GM21423 (cell line): ENCODE measurements at regions not wholly inside any gene's neighbourhood (a gene's known extent, or its start where the extent isn't known, plus 50 kb on each side); places are given as distances from the start of the nearest gene placed in this dataset.
"Not testable (repeated sequence)": the region's sequence is repeated elsewhere in the genome, so short reads cannot be mapped to it uniquely, and the experiment has no call there.

Experiments used
- ATAC-seq: cut with Tn5 transposase; IDR thresholded peaks from one replicate; pipeline ENCODE4 v1.9.1; 2021; ENCODE audit warnings: mild to moderate bottlenecking, moderate library complexity; ENCODE audit not compliant: unreplicated experiment

DNA sequence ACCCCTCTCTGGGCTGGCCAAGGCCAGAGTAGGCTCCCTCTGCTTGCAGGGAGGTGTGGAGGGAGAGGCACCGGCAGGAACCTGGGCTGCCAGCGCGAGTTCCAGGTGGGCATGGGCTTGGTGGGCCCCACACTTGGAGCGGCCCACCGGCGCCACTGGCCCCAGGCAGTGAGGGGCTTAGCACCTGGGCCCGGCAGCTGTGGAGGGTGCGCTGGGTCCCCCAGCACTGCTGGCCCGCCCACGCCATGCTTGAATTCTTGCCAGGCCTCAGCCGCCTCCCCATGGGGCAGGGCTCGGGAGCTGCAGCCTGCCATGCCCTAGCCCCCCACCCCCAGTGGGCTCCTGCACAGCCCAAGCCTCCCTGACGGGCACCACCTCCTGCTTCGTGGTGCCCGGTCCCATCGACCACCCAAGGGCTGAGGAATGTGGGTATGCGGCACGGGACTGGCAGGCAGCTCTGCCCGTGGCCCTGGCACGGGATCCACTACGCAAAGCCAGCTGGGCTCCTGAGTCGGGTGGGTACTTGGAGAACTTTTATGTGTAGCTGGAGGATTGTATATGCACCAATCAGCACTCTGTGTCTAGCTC is 1648.0 kb downstream of the OLFM4 start:
- ATAC-seq = no peak

DNA sequence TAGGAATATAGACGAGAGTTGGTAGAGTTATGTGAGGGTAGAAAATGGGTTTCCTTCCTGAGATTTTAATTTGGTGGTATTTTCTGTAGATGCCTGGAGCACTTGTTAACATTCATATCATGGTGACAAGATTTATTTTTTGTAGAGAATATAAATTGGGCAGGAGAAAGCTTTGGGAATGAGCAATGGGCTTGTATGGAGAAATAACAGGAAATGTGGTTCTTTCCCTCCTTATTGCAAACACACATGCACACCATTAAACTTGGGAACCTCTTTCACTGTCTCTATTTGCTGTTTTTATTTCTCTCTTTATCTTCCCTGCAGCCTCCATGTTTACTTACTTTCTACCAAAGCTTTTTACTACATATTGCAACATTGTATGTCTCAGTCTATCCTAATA is 1653.6 kb downstream of the OLFM4 start:
- no peak for ATAC-seq

DNA sequence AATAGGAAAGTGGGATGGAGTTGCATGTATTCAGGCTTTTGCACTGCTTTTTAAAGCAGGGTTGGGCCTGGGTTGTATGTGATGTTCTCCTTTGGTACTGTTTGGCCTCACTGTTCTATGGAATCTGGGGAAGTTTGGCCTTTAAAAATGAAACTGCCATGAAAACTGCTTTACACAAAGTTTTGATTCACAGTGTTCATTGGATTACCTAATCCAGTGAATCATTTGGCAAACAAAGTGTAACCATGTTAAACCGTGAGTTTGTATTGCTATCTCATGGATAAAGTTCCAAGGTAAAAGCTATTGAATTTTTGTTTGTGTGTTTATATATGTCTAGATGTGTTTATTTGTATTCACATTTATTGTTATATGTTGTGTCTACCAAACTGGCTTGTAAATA is 1658.6 kb downstream of the OLFM4 start:
- ATAC-seq = no peak

DNA sequence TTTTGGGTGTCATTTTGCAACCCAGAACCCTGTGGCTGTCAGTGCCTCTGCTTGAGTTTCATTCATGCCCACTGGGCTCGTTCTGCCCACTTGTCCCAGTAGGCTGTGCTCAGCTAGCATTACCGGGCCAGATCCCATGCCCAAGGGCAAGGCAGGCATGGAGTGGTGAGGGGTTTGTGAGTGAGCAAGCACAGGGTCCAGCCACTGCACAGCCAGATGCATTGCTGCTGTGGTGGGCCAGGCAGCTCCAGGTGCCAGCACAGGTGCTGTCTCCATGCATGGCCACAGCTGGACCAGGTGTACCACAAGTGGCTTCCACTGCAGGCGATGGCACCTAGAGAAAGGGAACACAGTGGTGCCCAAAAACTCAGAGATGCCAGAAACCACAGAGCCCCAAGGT is 1671.2 kb downstream of the OLFM4 start:
- ATAC-seq = no peak

DNA sequence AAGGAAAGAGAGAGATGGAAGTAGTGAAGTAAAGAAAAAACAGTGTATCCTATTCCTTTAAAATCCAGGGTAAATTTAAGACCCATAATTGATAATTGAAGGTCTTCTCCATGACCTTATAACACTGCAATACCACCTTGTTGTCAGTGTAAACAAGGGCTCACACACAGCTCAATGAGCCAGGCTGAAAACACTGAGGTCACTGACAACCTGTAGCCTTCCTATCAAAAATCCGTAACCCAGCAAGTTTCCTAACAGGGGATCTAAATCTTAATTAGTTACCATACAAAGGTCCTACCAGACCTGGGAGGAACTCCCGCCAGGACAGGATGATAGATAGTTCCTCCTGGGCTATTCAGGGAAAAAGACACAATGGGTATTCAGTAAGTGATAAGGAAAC is 1677.1 kb downstream of the OLFM4 start:
- no peak for ATAC-seq

DNA sequence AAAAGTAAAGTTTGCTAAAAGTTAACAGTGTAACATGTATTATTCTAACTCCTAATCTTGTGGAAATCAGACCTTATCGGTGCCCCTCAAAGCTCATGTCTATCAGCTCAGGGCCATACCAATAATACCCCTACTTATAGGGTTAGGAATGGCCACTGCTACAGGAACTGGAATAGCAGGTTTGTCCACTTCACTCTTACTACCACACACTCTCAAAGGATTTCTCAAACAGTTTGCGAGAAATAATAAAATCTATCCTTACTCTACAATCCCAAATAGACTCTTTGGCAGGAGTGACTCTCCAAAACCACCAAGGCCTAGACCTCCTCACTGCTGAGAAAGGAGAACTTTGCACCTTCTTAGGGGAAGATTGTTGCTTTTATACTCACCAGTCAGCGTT is 1677.7 kb downstream of the OLFM4 start:
- ATAC-seq = no peak

DNA sequence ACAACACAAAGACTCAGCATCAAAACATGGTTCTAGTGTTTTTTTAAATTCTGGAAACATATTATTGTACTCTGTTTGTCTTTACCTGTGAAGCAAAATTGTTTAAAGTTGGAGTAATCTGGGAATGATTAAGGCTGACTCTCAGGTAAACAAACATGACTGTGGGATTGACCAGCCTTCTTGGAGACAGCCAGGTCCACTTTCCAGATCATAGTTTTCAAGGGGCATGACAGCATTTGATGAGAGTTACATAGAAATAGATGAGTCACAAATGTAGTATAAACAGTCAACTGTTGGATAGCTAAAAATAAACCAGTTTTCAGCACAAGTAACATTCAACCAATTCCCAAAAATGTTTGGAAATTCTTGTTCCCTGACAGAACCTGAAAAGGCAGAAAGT is 1680.9 kb downstream of the OLFM4 start:
- ATAC-seq = no peak

DNA sequence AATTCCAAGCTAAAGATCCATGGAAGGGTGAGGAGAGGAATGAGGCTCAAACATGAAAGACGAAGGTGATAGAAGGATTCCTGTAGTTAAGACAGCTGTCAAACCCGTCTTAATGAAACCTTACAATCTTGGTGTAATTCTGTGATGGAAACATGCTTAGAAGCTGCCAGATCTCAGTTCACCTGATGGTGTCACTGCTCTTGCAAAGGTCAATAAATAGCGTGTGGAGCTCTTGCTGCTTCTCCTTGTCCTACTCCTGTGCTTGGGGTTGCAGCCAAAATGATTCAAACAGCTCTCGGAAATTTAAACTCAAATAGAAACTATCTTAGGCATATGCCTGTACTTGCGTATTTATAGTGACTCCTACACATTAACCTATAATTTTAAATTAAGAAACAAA is 1705.0 kb downstream of the OLFM4 start:
- ATAC-seq = no peak

DNA sequence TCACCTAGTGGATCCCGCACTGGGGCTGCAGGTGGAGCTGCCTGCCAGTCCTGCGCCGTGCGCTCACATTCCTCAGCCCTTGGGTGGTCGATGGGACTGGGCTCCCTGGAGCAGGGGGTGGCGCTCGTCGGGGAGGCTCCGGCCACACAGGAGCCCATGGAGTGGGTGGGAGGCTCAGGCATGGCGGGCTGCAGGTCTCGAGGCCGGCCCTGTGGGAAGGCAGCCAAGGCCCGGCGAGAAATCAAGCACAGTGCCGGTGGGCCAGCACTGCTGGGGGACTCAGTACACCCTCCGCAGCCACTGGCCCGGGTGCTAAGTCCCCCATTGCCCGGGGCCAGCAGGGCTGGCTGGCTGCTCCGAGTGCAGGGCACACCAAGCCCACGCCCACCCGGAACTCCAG is 1708.6 kb downstream of the OLFM4 start:
- not testable (repeated sequence) for ATAC-seq

DNA sequence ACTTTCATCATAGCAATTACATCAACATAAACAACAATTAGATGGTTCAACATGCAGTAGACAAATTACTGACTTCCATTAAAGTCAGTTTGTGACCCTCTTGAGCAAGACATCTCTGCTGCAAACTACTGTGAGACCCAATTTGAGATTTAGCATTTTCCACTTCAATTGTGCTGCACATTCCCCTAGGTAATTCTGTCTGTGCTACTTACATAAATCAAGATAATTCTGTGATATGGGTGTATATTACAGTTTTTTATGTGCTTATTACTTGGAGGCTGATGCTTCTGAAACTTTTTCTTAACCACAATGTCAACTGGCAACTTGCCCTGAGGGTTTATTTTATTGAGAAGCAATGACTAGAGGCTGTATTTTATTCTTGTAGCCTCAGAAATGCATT is 1714.4 kb downstream of the OLFM4 start:
- ATAC-seq = no peak

DNA sequence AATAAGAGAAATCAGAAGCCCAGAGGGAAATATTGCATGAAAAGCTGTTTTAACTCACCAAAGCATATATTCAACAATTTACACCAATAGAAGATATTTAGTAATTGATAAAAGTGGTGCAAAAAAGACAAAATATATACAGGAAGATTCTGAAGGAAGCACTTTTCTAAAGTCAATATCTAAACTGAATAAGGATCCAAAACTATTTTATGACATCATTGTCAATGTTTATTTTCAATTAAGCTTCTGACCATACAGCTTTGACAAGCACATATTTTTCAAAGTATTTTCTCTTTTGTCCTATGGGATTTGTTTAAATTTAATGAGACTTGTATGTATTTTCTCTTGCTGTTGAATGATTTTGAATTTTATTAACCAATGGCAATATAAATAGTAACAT is 1716.1 kb downstream of the OLFM4 start:
- ATAC-seq = no peak

DNA sequence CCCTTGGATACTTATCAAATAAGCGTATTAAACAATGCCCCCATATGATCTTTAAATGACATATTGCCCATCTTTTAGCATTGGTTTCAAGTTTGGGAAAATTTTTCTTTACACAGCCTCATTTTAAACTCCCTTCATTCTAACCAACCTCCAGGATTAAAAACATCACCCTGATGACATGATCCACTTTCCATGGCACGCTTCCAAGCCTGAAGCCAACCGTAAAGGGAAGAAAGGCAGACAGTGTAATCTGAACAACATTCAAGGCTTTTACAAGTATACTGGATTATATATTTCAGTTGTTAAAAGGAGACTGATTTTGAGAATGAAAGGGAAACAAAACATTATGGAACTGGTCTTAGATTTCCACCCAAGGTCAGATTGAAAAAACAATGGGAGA is 1721.9 kb downstream of the OLFM4 start:
- no peak for ATAC-seq

DNA sequence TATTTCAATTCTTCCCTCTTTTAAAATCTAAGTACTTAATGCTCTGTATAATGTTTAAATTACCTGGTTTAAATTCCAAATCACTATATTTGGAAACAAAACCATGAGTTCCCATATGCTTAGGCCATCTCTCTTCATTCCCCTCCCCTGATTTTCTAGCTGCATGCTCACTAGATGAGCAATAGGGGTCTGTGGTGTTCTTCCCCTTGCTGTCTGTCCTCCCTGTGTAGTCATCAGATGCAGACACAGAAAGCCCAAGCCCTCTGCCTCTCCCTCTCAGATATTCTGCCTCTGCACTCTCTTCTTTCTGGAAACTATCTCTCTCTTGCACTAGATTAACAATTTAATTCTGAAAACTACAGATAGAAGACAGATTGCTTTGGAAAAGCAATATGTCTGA is 1730.2 kb downstream of the OLFM4 start:
- no peak for ATAC-seq

DNA sequence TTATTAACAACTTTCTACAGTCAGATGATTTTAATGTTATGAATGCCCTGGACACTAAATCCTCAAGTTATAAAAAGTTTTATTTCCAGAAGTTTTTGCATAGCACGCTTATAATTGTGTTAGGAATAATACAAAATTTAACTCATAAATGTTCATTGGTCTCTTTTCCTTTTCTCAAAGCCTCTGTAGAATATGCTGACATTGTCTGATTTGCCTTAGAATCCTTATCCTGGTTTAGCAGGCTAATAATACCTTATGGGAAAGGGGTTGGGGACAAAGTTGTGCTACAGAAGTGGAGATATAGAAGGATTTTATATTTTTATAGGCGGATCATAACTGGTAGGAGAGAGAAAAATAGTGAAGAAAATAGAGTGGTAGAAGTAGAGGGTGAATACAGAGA is 1739.6 kb downstream of the OLFM4 start:
- no peak for ATAC-seq

DNA sequence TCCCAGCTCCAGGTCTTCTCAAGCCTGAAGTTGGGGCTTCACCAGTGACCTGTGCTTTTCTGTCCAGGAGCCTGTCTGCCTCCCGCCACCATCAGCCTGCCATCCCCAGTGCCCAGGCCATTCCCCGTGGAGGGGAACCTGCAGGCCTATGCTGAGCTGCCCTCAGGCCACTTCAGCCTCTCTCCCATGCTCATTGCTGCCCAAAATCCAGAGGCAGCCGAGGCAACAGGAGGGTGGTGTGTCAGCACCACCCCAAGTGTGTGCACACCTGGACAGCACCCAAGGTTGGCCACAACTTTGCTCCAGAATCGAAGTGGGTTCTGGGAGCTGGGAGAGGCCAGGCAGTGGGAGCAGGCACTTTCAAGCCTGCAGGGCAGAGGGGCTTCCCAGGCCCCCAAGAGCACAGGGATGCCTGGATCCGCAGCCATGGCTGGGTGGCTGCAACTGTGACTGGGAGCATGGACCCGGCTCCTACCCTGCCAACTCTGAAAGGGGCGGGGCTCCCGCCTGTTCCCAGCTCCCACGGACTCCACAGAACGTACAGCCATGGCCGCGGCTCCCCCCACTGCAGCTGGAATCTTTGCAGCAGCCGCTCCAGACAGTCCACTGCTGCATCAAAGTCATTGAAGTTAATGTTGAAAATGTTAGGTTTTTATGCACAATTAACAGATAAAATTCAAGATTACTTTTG is 1747.0 kb downstream of the OLFM4 start:
- ATAC-seq = no peak

DNA sequence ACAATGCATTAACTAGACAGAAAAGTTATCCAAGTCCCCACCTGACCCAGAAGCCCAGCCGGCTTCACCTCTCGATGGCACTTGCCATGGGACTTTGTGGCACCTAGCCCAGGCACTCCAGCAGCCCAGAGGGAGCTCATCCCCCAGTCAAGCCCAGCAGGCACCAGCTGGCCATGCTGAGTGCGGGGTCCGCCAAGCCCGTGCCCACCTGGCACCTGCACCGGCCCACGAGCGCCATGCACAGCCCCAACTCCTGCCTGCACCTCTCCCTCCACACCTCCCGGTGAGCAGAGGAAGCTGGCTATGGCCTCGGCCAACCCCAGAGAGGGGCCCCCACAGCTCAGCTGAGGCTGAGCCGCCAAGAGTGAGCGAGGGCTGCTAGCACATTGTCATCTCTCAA is 1759.1 kb downstream of the OLFM4 start:
- ATAC-seq = no peak

DNA sequence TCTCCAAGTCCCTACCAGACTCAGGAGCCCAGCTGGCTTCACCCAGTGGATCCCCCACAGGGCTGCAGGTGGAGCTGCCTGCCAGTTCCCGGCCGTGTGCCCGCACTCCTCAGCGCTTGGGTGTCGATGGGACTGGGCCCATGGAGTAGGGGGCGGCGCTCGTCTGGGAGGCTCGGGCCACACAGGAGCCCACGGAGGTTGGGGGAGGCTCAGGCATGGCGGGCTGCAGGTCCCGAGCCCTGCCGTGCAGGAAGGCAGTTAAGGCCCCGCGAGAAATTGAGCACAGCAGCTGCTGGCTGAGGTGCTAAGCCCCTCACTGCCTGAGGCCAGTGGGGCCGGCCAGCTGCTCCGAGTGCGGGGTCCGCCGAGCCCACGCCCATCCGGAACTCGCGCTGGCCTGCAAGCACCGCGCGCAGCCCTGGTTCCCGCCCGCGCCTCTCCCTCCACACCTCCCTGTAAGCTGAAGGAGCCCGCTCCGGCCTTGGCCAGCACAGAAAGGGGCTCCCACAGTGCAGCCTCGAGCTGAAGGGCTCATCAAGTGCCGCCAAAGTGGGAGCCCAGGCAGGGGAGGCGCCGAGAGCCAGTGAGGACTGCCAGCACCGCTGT is 1771.1 kb downstream of the OLFM4 start:
- no peak for ATAC-seq

DNA sequence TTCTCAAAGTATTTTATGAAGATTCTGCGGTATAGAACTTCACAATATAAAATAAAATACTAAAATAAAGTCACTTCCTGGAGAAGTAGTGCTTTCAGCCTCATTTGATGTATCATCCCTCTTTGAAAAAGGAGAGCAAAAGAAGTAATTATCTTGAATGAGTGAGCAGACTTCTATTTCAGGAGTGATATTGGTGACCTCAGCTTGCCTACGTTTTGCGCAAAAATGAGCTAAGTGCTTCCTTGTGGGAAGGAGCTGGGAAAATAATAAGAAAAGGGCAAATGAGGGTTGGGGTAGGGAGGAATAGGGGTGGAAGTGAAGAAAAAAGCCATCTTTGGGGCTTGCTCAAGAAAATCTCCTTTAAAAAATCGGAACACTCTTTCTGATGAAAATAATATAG is 1773.6 kb downstream of the OLFM4 start:
- ATAC-seq = no peak

DNA sequence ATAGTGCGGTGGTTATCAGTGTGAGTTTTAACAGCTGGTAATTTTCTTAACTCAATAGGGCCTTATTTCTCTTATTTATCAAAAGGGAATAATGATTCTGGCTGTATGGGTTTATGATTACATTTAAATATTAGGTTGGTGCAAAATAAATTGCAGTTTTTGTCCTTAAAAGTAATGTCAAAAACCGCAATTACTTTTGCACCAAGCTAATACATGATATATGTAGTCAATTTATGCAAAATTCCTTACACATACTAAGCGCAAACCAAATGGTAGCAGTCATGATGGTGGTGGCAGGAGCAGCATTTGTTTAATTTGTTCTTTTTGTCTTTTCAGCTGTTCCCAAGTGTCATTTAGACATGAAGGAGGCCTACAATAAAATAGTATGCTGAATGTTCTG is 1777.1 kb downstream of the OLFM4 start:
- ATAC-seq = no peak

DNA sequence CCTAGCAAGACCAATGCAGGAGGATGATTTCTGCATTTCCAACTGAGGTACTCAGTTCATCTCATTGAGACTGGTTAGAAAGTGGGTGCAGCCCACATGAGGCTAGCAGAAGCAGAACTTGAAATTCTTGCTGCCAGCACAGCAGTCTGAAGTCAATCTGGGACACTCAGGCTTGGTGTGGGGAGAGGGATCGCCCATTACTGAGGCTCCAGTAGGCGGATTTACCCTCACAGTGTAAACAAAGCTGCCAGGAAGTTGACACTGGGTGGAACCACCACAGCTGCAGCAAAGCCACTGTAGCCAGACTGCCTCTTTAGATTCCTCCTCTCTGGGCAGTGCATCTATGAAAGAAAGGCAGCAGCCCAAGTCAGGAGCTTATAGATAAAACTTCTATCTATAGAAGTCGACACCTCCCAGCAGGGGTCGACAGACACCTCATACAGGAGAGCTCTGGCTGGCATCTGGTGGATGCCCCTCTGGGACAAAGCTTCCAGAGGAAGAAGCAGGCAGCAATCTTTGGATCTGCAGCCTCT is 1793.4 kb downstream of the OLFM4 start:
- ATAC-seq = not testable (repeated sequence)

DNA sequence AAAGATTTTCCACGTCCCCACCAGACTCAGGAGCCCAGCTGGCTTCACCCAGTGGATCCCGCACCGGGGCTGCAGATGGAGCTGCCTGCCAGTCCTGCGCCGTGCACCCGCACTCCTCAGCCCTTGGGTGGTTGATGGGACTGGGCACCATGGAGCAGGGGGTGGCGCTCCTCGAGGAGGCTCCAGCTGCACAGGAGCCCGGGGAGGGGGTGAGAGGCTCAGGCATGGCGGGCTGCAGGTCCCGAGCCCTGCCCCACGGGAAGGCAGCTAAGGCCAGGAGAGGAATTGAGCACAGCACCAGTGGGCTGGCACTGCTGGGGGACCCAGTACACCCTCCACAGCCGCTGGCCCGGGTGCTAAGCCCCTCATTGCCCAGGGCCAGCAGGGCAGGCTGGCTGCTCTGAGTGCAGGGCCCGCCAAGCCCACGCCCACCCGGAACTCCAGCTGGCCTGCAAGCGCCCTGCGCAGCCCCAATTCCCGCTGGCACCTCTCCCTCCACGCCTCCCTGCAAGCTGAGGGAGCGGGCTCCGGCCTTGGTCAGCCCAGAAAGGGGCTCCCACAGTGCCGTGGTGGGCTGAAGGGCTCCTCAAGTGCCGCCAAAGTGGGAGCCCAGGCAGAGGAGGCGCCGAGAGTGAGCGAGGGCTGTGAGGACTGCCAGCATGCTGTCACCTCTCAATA is 1800.9 kb downstream of the OLFM4 start:
- not testable (repeated sequence) for ATAC-seq

DNA sequence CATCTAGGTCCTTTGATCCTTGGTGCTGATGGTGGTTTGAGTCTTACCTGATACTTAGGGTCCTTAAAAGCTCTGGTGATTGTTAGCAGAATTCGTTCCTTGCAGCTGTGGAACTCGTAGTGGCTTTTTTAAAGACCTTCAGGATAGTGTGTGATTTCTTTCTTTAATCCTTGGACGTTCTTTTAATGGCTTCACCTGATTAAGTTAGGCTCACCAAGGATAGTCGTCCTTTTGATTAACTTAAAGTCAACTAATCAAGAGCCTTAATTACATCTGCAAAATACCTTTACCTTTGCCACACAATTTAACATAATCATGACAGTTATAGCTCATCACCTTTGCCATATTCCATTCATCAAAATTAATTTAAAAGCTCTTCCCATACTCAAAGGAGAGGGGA is 1807.7 kb downstream of the OLFM4 start:
- no peak for ATAC-seq
